Trophoblast cell (in vitro differentiated cells and primary cell): ENCODE measurements at regions not wholly inside any gene's neighbourhood (a gene's known extent, or its start where the extent isn't known, plus 50 kb on each side); places are given as distances from the start of the nearest gene placed in this dataset.

Experiments used
- DNase-seq, 2 donors: peaks; one replicate each; pipeline ENCODE4 v3.0.0-alpha.2; 2016
- H2AFZ ChIP-seq: 2 replicates; pipeline ENCODE4 v1.6.1; 2013; ENCODE audit warnings: low read length, moderate library complexity, mild to moderate bottlenecking; ENCODE audit not compliant: insufficient read depth, poor library complexity
- H2AK5ac ChIP-seq: 2 replicates; pipeline ENCODE4 v1.6.1; 2013; ENCODE audit warnings: mild to moderate bottlenecking, low read length
- H2BK120ac ChIP-seq: 2 replicates; pipeline ENCODE4 v1.6.1; 2013; ENCODE audit warnings: low read length, mild to moderate bottlenecking, moderate library complexity; ENCODE audit not compliant: insufficient read depth, poor library complexity
- H2BK12ac ChIP-seq: 2 replicates; pipeline ENCODE4 v1.6.1; 2013; ENCODE audit warnings: mild to moderate bottlenecking, low read length, moderate library complexity
- H2BK5ac ChIP-seq: 2 replicates; pipeline ENCODE4 v1.6.1; 2013; ENCODE audit warnings: low read length, low read depth, moderate library complexity, mild to moderate bottlenecking; ENCODE audit not compliant: poor library complexity
- H3K14ac ChIP-seq: 2 replicates; pipeline ENCODE4 v1.6.1; 2013; ENCODE audit warnings: mild to moderate bottlenecking, low read length
- H3K18ac ChIP-seq: 2 replicates; pipeline ENCODE4 v1.6.1; 2013; ENCODE audit warnings: mild to moderate bottlenecking, low read length
- H3K23ac ChIP-seq: 2 replicates; pipeline ENCODE4 v1.6.1; 2013; ENCODE audit warnings: low read length
- H3K27ac ChIP-seq: 2 replicates; pipeline ENCODE4 v1.5.1; 2013; ENCODE audit warnings: low read depth, mild to moderate bottlenecking, inconsistent platforms, low read length, moderate library complexity
- H3K27me3 ChIP-seq: 2 replicates; pipeline ENCODE4 v1.6.1; 2013; ENCODE audit warnings: inconsistent platforms, mild to moderate bottlenecking, low read length, moderate library complexity; ENCODE audit not compliant: insufficient read depth
- H3K36me3 ChIP-seq, 2 experiments: 1 replicate in 1 of 2; 2 replicates in 1 of 2; pipeline ENCODE4 v1.6.1; 2013; ENCODE audit warnings: low read length in 2 of 2, mild to moderate bottlenecking in 2 of 2, moderate library complexity in 1 of 2; ENCODE audit not compliant: insufficient read depth in 2 of 2, control insufficient read depth in 1 of 2
- H3K4ac ChIP-seq: 2 replicates; pipeline ENCODE4 v1.6.1; 2013; ENCODE audit warnings: low read depth, mild to moderate bottlenecking, low read length, moderate library complexity
- H3K4me1 ChIP-seq, 2 experiments: 1 replicate in 1 of 2; 2 replicates in 1 of 2; pipeline ENCODE4 v1.6.1; 2013; ENCODE audit warnings: low read length in 2 of 2, mild to moderate bottlenecking in 2 of 2, moderate library complexity in 1 of 2; ENCODE audit not compliant: insufficient read depth in 2 of 2, control insufficient read depth in 1 of 2
- H3K4me2 ChIP-seq: 2 replicates; pipeline ENCODE4 v1.6.1; 2013; ENCODE audit warnings: inconsistent platforms, mild to moderate bottlenecking, low read length, moderate library complexity
- H3K4me3 ChIP-seq: 2 replicates; pipeline ENCODE4 v1.5.1; 2013; ENCODE audit warnings: mild to moderate bottlenecking, low read depth, low read length, inconsistent platforms
- H3K79me1 ChIP-seq: one replicate; pipeline ENCODE4 v1.6.1; 2013; ENCODE audit warnings: low read length
- H3K79me2 ChIP-seq: 2 replicates; pipeline ENCODE4 v1.6.1; 2013; ENCODE audit warnings: low read length, mild to moderate bottlenecking; ENCODE audit not compliant: control insufficient read depth, insufficient read depth, poor library complexity
- H3K9ac ChIP-seq: 2 replicates; pipeline ENCODE4 v1.6.1; 2013; ENCODE audit warnings: mild to moderate bottlenecking, low read length
- H3K9me3 ChIP-seq: 2 replicates; pipeline ENCODE4 v1.6.1; 2013; ENCODE audit warnings: low read depth, mild to moderate bottlenecking, control low read depth, inconsistent platforms, low read length; ENCODE audit not compliant: insufficient read depth
- H4K12ac ChIP-seq: 2 replicates; pipeline ENCODE4 v1.6.1; 2013; ENCODE audit warnings: low read depth, mild to moderate bottlenecking, low read length, moderate library complexity
- H4K8ac ChIP-seq: 2 replicates; pipeline ENCODE4 v1.6.1; 2013; ENCODE audit warnings: low read depth, mild to moderate bottlenecking, low read length, moderate library complexity
- H4K91ac ChIP-seq: one replicate; pipeline ENCODE4 v1.6.1; 2013; ENCODE audit warnings: low read depth, mild to moderate bottlenecking, low read length, moderate library complexity
- WGBS: extraction: QIAGEN DNeasy Blood & Tissue Kit; methylation state at CpG from one replicate; pipeline ENCODE4 v1.1.7; 2013; ENCODE audit warnings: missing lambda C conversion rate; ENCODE audit not compliant: insufficient read length, insufficient coverage; ENCODE audit errors: extremely low coverage; 5-methylcytosine and 5-hydroxymethylcytosine counted together

DNA sequence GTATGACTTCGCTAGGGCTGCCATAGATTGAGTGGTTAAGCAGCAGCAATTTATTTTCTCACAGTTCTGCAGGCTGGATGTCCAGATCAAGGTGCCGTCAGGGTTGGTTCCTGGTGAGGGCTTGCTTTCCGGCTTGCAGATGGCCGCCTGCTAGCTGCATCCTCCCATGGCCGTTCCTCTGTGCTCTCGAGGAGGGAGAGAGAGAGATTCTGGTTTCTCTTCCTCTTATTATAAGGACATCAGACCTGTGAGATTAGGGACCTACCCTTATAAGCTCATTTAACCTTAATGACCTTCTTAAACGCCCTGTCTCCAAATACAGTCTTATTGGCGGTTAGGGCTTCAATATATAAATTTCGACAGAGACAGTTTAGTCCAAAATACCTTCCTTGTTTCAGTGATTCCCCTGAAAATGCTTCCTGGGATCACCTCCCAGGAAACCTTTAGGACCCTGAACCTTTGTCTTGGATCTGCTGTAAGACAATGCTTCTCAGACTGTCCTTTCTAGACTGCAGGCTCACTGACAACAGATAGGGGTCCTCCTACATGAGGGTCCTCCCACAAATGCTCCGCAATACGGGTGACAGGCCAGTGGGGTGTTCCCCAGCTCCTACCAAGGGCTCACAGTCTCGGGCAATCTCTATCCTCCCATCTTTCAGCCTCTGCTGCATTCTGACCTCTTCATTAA, 82.5 kb upstream of the BAIAP2L1 start:
- H3K36me3 ChIP-seq = no peaks in the 10 kb centered on the region
- no peak overlapping the region for H3K4me3 ChIP-seq
- H3K14ac ChIP-seq = no peak overlapping the region
- no peak overlapping the region for H3K18ac ChIP-seq
- H4K91ac ChIP-seq = no peak overlapping the region
- WGBS = no CpG with 5 or more reads among the region's 12 CpGs
- no peak overlapping the region for H3K27ac ChIP-seq
- DNase-seq = no peak
- no peak overlapping the region for H3K23ac ChIP-seq
- H3K4ac ChIP-seq = no peak overlapping the region
- H2BK5ac ChIP-seq = no peak overlapping the region
- H3K79me2 ChIP-seq = no peaks in the 10 kb centered on the region
- H4K12ac ChIP-seq = no peak overlapping the region
- H3K27me3 ChIP-seq = no peaks in the 10 kb centered on the region
- H2AK5ac ChIP-seq = no peak overlapping the region
- H2BK12ac ChIP-seq = no peak overlapping the region
- H3K4me1 ChIP-seq = no peaks in the 10 kb centered on the region
- H4K8ac ChIP-seq = no peak overlapping the region
- no peaks in the 10 kb centered on the region for H3K79me1 ChIP-seq
- no peak overlapping the region for H2BK120ac ChIP-seq
- no peak overlapping the region for H3K4me2 ChIP-seq
- H2AFZ ChIP-seq = no peak overlapping the region
- H3K9me3 ChIP-seq = peaks cover 13% of the 10 kb centered on the region
- no peak overlapping the region for H3K9ac ChIP-seq

- Histone ChIP-seq H3K4me3 (no peak overlapping the region), H3K23ac (no peak overlapping the region), H2BK12ac (no peak overlapping the region), H2AK5ac (no peak overlapping the region), H3K79me1 (no peaks in the 10 kb centered on the region), H3K18ac (no peak overlapping the region), H3K14ac (no peak overlapping the region), H2BK5ac (no peak overlapping the region), H3K36me3 (no peaks in the 10 kb centered on the region), H2AFZ (no peak overlapping the region), H3K4me2 (no peak overlapping the region), H4K12ac (no peak overlapping the region), H3K9ac (no peak overlapping the region), H4K91ac (no peak overlapping the region), H3K4ac (no peak overlapping the region), H3K27ac (no peak overlapping the region), H2BK120ac (no peak overlapping the region), H4K8ac (no peak overlapping the region), H3K79me2 (no peaks in the 10 kb centered on the region), H3K4me1 (no peaks in the 10 kb centered on the region), H3K27me3 (no peaks in the 10 kb centered on the region), H3K9me3 (peaks cover 8% of the 10 kb centered on the region)
- no CpG with 5 or more reads among the region's 5 CpGs for WGBS
- DNase-seq = no peak
Observed at GRCh38 chr7:98479318-98479717, 78.4 kb upstream of the BAIAP2L1 start.

GRCh38 chr7:98475352-98475751, 74.5 kb upstream of the BAIAP2L1 start:
- Histone ChIP-seq H3K79me1 (no peaks in the 10 kb centered on the region), H3K18ac (no peak overlapping the region), H3K9ac (no peak overlapping the region), H2AFZ (no peak overlapping the region), H3K4ac (no peak overlapping the region), H3K9me3 (peaks cover 3% of the 10 kb centered on the region), H3K4me1 (peaks cover 0 to 2% of the 10 kb centered on the region in 2 experiments), H4K8ac (no peak overlapping the region), H2BK5ac (no peak overlapping the region), H3K23ac (no peak overlapping the region), H2BK12ac (no peak overlapping the region), H3K4me3 (no peak overlapping the region), H3K27ac (no peak overlapping the region), H3K4me2 (no peak overlapping the region), H4K91ac (no peak overlapping the region), H4K12ac (no peak overlapping the region), H2BK120ac (no peak overlapping the region), H2AK5ac (no peak overlapping the region), H3K14ac (no peak overlapping the region), H3K27me3 (peaks cover 1% of the 10 kb centered on the region), H3K36me3 (no peaks in the 10 kb centered on the region), H3K79me2 (no peaks in the 10 kb centered on the region)
- DNase-seq = no peak
- no CpG with 5 or more reads among the region's 3 CpGs for WGBS

DNA sequence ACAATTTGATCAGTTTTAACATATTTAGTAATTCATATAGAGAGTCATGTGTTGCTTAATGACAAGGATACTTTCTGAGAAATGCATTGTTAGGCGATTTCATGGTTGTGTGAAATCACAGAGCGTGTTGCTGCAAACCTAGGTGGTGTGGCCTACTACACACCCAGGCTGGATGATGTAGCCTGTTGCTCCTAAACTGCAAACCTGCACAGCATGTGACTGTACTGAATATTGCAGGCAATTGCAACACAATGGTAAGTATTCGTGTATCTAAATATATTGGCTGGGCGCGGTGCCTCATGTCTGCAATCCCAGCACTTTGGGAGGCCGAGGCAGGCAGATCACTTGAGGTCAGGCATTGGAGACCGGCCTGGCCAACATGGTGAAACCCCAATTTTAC, 73.7 kb upstream of the BAIAP2L1 start:
- no peak overlapping the region for H3K23ac ChIP-seq
- H3K79me1 ChIP-seq = no peaks in the 10 kb centered on the region
- peaks cover 4% of the 10 kb centered on the region for H3K27me3 ChIP-seq
- H3K18ac ChIP-seq = no peak overlapping the region
- H2BK12ac ChIP-seq = no peak overlapping the region
- no CpG with 5 or more reads among the region's 7 CpGs for WGBS
- H3K4me2 ChIP-seq = no peak overlapping the region
- H2AK5ac ChIP-seq = no peak overlapping the region
- peaks cover 0 to 2% of the 10 kb centered on the region in 2 experiments for H3K4me1 ChIP-seq
- no peak overlapping the region for H3K9ac ChIP-seq
- H3K4me3 ChIP-seq = no peak overlapping the region
- no peak overlapping the region for H3K27ac ChIP-seq
- H4K91ac ChIP-seq = no peak overlapping the region
- no peak overlapping the region for H4K8ac ChIP-seq
- H2BK5ac ChIP-seq = no peak overlapping the region
- no peak for DNase-seq
- H4K12ac ChIP-seq = no peak overlapping the region
- no peak overlapping the region for H2AFZ ChIP-seq
- peaks cover 1% of the 10 kb centered on the region for H3K9me3 ChIP-seq
- no peak overlapping the region for H3K4ac ChIP-seq
- H3K79me2 ChIP-seq = no peaks in the 10 kb centered on the region
- no peak overlapping the region for H2BK120ac ChIP-seq
- H3K36me3 ChIP-seq = no peaks in the 10 kb centered on the region
- no peak overlapping the region for H3K14ac ChIP-seq
